Upper lobe of left lung (tissue), 6 donors: ENCODE measurements at regions not wholly inside any gene's neighbourhood (a gene's known extent, or its start where the extent isn't known, plus 50 kb on each side); places are given as distances from the start of the nearest gene placed in this dataset.

ENCODE experiments used
- ATAC-seq, 2 donors: fragments of 200-7000 bp; cut with Tn5 transposase; one replicate each; pipeline ENCODE4 v1.9.1; 2022; ENCODE audit warnings: mild to moderate bottlenecking in 2 of 2, moderate library complexity in 2 of 2; ENCODE audit not compliant: low FRiP score in 2 of 2
- DNase-seq, 2 donors: peaks; one replicate each; pipeline ENCODE4 v3.0.0-alpha.2; 2019 to 2020
- H3K27ac ChIP-seq, 4 donors: fragments of 200-600 bp; sonication (generic); one replicate each; pipeline ENCODE4 v1.5.1; 2016 to 2019
- H3K27me3 ChIP-seq, 4 donors: fragments of 200-600 bp; sonication (generic); one replicate each; pipeline ENCODE4 v1.5.1; 2017 to 2019
- H3K36me3 ChIP-seq, 4 donors: fragments of 200-600 bp; sonication (generic); one replicate each; pipeline ENCODE4 v1.5.1; 2016 to 2019
- H3K4me1 ChIP-seq, 4 donors: fragments of 200-600 bp; sonication (generic); one replicate each; pipeline ENCODE4 v1.5.1; 2018 to 2019
- H3K4me3 ChIP-seq, 4 donors: fragments of 200-600 bp; sonication (generic); one replicate each; pipeline ENCODE4 v1.5.1; 2017 to 2019; ENCODE audit warnings: mild to moderate bottlenecking in 2 of 4, moderate library complexity in 1 of 4
- H3K9me3 ChIP-seq, 4 donors: fragments of 200-600 bp; sonication (generic); one replicate each; pipeline ENCODE4 v1.5.1; 2018 to 2019
- CTCF ChIP-seq, 6 experiments: fragments of 450-650 bp in 4 of 6; fragments of 200-600 bp in 2 of 6; sonication (generic) in 2 of 6; IDR thresholded peaks; one replicate each; pipeline ENCODE4 v1.5.1; 2016 to 2019; ENCODE audit warnings: antibody characterized with exemption in 6 of 6
- EP300 ChIP-seq, 4 donors: sonication (generic); formaldehyde crosslinking; IDR thresholded peaks; one replicate each; pipeline ENCODE4 v1.5.1; 2017; ENCODE audit warnings: antibody characterized with exemption in 4 of 4, control low read depth in 2 of 4
- POLR2A ChIP-seq, 4 donors: fragments of 450-650 bp; IDR thresholded peaks; one replicate each; pipeline ENCODE4 v1.5.1; 2016 to 2017; ENCODE audit warnings: antibody characterized with exemption in 4 of 4, mild to moderate bottlenecking in 2 of 4
- POLR2AphosphoS5 ChIP-seq, 2 donors: sonication (generic); formaldehyde crosslinking; IDR thresholded peaks; one replicate each; pipeline ENCODE4 v1.5.1; 2017; ENCODE audit warnings: antibody characterized with exemption in 2 of 2
- WGBS, 2 donors: methylation state at CpG; one replicate each; pipeline ENCODE4 v1.1.5; 2017 to 2018; 5-methylcytosine and 5-hydroxymethylcytosine counted together
- donor health status: DM: no; HTN: no; CAD: no; lungs with moderate emphysema.
- donor health status: DM: no; HTN: yes; CAD: no; lungs with severe emphysema.

GRCh38 chr21:16811011-16811410, 701.8 kb upstream of the CXADR start:
- Histone ChIP-seq H3K27ac (no peak overlapping the region), H3K27me3 (no peaks in the 10 kb centered on the region), H3K9me3 (no peaks in the 10 kb centered on the region), H3K4me1 (no peaks in the 10 kb centered on the region), H3K36me3 (no peaks in the 10 kb centered on the region), H3K4me3 (no peak overlapping the region)
- TF ChIP-seq CTCF (IDR thresholded peaks at IDR 0.05) (no peak), EP300 (IDR thresholded peaks at IDR 0.05) (no peak), POLR2AphosphoS5 (IDR thresholded peaks at IDR 0.05) (no peak), POLR2A (IDR thresholded peaks at IDR 0.05) (no peak)
- ATAC-seq (no peak), DNase-seq (no peak)
- WGBS, 2 donors = 88 to 97% methylated on average over 1 of the region's 1 CpG

GRCh38 chr21:16811970-16812369, 700.9 kb upstream of the CXADR start:
- no peak overlapping the region for H3K27ac ChIP-seq
- DNase-seq (no peak), ATAC-seq (no peak)
- TF ChIP-seq POLR2A (IDR thresholded peaks at IDR 0.05) (no peak), CTCF (IDR thresholded peaks at IDR 0.05) (no peak), POLR2AphosphoS5 (IDR thresholded peaks at IDR 0.05) (no peak)
- no peaks in the 10 kb centered on the region for H3K9me3 ChIP-seq
- H3K4me1 ChIP-seq = no peaks in the 10 kb centered on the region
- no peaks in the 10 kb centered on the region for H3K27me3 ChIP-seq
- no peaks in the 10 kb centered on the region for H3K36me3 ChIP-seq
- H3K4me3 ChIP-seq = no peak overlapping the region

GRCh38 chr21:16815243-16815642, 697.6 kb upstream of the CXADR start:
- Histone ChIP-seq H3K4me3 (no peak overlapping the region), H3K9me3 (no peaks in the 10 kb centered on the region), H3K27me3 (no peaks in the 10 kb centered on the region), H3K27ac (no peak overlapping the region), H3K36me3 (no peaks in the 10 kb centered on the region), H3K4me1 (no peaks in the 10 kb centered on the region)
- no peak for ATAC-seq
- TF ChIP-seq POLR2AphosphoS5 (IDR thresholded peaks at IDR 0.05) (no peak), EP300 (IDR thresholded peaks at IDR 0.05) (no peak), CTCF (IDR thresholded peaks at IDR 0.05) (no peak), POLR2A (IDR thresholded peaks at IDR 0.05) (no peak)
- 69% methylated on average over 2 of the region's 2 CpGs for WGBS, 2 donors
- no peak for DNase-seq

- no peak for DNase-seq
- H3K4me1 ChIP-seq = no peaks in the 10 kb centered on the region
- no peaks in the 10 kb centered on the region for H3K36me3 ChIP-seq
- WGBS, 2 donors = 95 to 100% methylated on average over 1 of the region's 1 CpG
- no peak overlapping the region for H3K4me3 ChIP-seq
- H3K9me3 ChIP-seq = no peaks in the 10 kb centered on the region
- ATAC-seq = no peak
- no peaks in the 10 kb centered on the region for H3K27me3 ChIP-seq
- TF ChIP-seq POLR2AphosphoS5 (IDR thresholded peaks at IDR 0.05) (no peak), POLR2A (IDR thresholded peaks at IDR 0.05) (no peak), CTCF (IDR thresholded peaks at IDR 0.05) (no peak), EP300 (IDR thresholded peaks at IDR 0.05) (no peak)
- H3K27ac ChIP-seq = no peak overlapping the region
Measured at GRCh38 chr21:16821588-16821987, 691.3 kb upstream of the CXADR start.

- H3K27ac ChIP-seq = no peak overlapping the region
- ATAC-seq (no peak), DNase-seq (no peak)
- no peak overlapping the region for H3K4me3 ChIP-seq
- no peaks in the 10 kb centered on the region for H3K9me3 ChIP-seq
- H3K36me3 ChIP-seq = no peaks in the 10 kb centered on the region
- no peak for TF ChIP-seq POLR2A (IDR thresholded peaks at IDR 0.05)
- TF ChIP-seq CTCF (IDR thresholded peaks at IDR 0.05) = no peak
- no peak for TF ChIP-seq POLR2AphosphoS5 (IDR thresholded peaks at IDR 0.05)
- no peak for TF ChIP-seq EP300 (IDR thresholded peaks at IDR 0.05)
- WGBS, 2 donors = 80 to 81% methylated on average over 3 of the region's 3 CpGs
- no peaks in the 10 kb centered on the region for H3K4me1 ChIP-seq
- no peaks in the 10 kb centered on the region for H3K27me3 ChIP-seq
Measured at GRCh38 chr21:16829532-16829931, 683.3 kb upstream of the CXADR start.
